Renal pelvis (tissue), 1 donor: ENCODE measurements at regions not wholly inside any gene's neighbourhood (a gene's known extent, or its start where the extent isn't known, plus 50 kb on each side); places are given as distances from the start of the nearest gene placed in this dataset.

ENCODE experiments used
- DNase-seq: peaks from one replicate; pipeline ENCODE4 v3.0.0-alpha.2; 2013

GRCh38 chr13:84077271-84077670, 195.0 kb upstream of the SLITRK1 start:
- DNase-seq, result peak; percentile 3

- DNase-seq, result no peak
These were observed 194.0 kb upstream of the SLITRK1 start for GRCh38 chr13:84076280-84076679.

- no peak for DNase-seq
These were observed 168.3 kb upstream of the SLITRK1 start for GRCh38 chr13:84050536-84050935.

GRCh38 chr13:84049443-84050219, 167.4 kb upstream of the SLITRK1 start:
- no peak for DNase-seq

- DNase-seq, result no peak
These were observed 162.5 kb upstream of the SLITRK1 start for GRCh38 chr13:84044805-84045204.

GRCh38 chr13:84038001-84038400, 155.7 kb upstream of the SLITRK1 start:
- no peak for DNase-seq

- no peak for DNase-seq
These were observed 149.8 kb upstream of the SLITRK1 start for GRCh38 chr13:84032116-84032515.

- DNase-seq, result no peak
These were observed 148.8 kb upstream of the SLITRK1 start for GRCh38 chr13:84031120-84031519.

GRCh38 chr13:84029396-84029795, 147.1 kb upstream of the SLITRK1 start:
- DNase-seq, result no peak

- DNase-seq, result no peak
These were observed 143.6 kb upstream of the SLITRK1 start for GRCh38 chr13:84025824-84026223.

- DNase-seq, result no peak
These were observed 114.1 kb upstream of the SLITRK1 start for GRCh38 chr13:83996415-83996814.

- no peak for DNase-seq
These were observed 113.7 kb upstream of the SLITRK1 start for GRCh38 chr13:83995930-83996329.

- DNase-seq, result no peak
These were observed 110.5 kb upstream of the SLITRK1 start for GRCh38 chr13:83992566-83993358.

- no peak for DNase-seq
These were observed 105.1 kb upstream of the SLITRK1 start for GRCh38 chr13:83987394-83987793.

GRCh38 chr13:83984793-83985192, 102.5 kb upstream of the SLITRK1 start:
- DNase-seq, result no peak

- no peak for DNase-seq
These were observed 98.1 kb upstream of the SLITRK1 start for GRCh38 chr13:83980331-83980730.

GRCh38 chr13:83975655-83976165, 93.4 kb upstream of the SLITRK1 start:
- no peak for DNase-seq

- DNase-seq, result no peak
These were observed 76.3 kb upstream of the SLITRK1 start for GRCh38 chr13:83958531-83958930.

GRCh38 chr13:83955011-83955410, 72.7 kb upstream of the SLITRK1 start:
- no peak for DNase-seq

GRCh38 chr13:83953916-83954315, 71.6 kb upstream of the SLITRK1 start:
- no peak for DNase-seq

GRCh38 chr13:83950293-83950692, 68.0 kb upstream of the SLITRK1 start:
- DNase-seq, result no peak

- DNase-seq, result no peak
These were observed 61.4 kb upstream of the SLITRK1 start for GRCh38 chr13:83943530-83944279.
